GM12872 (cell line): ENCODE measurements at regions not wholly inside any gene's neighbourhood (a gene's known extent, or its start where the extent isn't known, plus 50 kb on each side); places are given as distances from the start of the nearest gene placed in this dataset.

Experiments used
- TF ChIP-seq, protein P1 (sequence below): IDR thresholded peaks from 3 replicates; pipeline ENCODE4 v1.5.1; 2011; ENCODE audit warnings: low read depth, mild to moderate bottlenecking, low read length, moderate library complexity; ENCODE audit not compliant: insufficient read depth

DNA sequence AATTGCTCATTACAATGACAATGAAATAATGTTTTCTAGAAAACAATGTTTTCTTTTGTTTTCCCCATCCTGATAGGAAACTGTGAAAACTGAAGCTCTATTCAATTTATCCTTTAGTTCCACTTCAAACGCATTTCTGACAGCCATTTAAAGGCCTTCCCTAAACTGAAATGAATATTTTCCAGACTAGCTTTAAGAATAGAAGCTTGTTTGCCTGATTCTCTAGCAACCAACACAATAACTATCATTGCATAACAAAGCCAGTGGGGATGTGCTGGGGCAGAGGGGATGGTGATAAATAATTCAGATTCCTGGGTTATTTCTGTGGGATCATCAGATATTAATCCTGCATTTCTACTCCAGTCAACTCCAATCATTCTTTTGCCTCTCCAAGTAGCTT is 427.1 kb downstream of the RND3 start:
- TF ChIP-seq, protein P1, sequence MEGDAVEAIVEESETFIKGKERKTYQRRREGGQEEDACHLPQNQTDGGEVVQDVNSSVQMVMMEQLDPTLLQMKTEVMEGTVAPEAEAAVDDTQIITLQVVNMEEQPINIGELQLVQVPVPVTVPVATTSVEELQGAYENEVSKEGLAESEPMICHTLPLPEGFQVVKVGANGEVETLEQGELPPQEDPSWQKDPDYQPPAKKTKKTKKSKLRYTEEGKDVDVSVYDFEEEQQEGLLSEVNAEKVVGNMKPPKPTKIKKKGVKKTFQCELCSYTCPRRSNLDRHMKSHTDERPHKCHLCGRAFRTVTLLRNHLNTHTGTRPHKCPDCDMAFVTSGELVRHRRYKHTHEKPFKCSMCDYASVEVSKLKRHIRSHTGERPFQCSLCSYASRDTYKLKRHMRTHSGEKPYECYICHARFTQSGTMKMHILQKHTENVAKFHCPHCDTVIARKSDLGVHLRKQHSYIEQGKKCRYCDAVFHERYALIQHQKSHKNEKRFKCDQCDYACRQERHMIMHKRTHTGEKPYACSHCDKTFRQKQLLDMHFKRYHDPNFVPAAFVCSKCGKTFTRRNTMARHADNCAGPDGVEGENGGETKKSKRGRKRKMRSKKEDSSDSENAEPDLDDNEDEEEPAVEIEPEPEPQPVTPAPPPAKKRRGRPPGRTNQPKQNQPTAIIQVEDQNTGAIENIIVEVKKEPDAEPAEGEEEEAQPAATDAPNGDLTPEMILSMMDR, result no peak

DNA sequence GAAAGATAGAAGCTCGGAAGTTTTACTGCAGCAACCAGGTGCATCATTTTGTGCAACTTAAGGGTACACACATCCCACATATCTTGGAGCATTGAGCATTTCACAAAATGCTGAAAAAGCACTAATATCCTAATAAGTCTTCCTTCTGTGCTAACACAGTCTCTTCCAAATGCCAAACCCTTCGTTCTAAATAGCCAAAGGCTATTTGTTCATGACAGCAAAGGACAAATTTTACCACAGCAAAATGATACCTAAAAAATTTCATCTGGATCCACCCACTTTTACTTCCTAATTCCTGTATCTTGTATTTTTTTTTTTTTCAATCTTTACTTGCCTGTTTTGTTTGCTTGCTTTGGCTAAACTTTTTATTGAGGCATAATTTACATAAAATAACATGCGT is 435.0 kb downstream of the RND3 start:
- TF ChIP-seq, protein P1, result no peak

DNA sequence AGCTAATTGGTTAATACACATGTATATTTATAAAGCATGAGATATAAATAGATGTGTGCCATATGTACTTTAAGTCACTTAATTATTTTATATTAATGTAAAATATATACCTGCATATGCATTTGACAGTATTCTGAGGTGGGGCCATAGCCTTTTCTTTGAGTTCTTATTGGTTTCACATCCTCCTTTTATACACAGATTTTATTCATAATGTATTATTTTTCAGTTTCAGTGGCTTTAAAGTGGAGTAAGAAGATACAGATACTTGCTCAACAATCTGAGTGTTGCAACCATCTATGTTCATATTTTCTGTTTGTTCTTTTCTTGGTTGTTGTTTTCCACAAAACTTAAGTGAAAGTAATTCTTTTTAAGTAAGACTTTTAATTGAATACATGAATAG is 436.5 kb downstream of the RND3 start:
- TF ChIP-seq, protein P1, result no peak

- TF ChIP-seq, protein P1, result no peak
Observed at GRCh38 chr2:150050036-150050435, 437.4 kb downstream of the RND3 start.

DNA sequence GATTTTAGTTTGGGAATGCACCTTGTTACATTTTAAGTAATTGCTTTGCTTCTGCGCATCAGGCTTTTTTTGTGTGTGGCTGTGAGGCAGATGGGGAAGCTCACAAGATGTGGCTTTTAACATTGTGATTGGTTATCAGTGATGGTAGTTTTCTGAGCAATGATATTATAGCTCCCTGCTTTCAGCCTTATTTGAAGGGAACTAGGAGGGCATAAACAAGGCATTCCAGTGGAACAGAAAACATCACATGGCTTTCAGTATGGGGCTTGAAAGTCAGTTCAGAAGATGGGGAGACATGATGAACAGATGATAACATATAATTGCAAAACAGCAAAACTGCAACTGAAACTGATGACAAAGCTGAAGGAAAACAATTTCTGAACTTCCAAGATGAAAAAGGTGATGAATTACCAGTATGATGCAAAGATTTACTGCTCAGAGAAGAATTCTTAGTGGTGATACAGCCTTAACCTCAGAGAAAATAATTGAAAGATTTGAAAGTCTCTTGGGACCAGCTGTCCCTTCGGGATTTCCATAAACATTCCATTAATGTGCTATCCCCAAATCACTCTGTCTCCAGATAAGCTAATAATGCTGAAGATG is 439.7 kb downstream of the RND3 start:
- TF ChIP-seq, protein P1, result no peak

DNA sequence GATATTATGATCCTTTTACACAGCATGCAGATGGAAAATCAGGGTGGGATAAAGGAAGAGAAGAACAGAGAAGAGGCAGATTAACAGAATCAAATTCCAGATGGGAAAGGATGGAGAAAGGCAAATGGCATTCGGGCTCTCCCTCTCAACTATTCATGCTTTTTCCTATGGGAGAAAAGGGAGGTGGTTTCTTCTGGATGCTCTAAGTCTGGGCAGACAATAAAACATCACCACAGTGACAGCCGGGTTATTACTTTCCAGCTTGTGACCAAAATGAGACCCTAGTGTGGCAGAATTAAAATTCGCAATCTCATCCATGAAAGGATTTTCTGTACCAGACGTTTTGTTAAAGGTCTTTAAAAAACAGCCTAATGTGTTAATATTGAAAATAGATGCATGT is 440.7 kb downstream of the RND3 start:
- TF ChIP-seq, protein P1, result no peak

DNA sequence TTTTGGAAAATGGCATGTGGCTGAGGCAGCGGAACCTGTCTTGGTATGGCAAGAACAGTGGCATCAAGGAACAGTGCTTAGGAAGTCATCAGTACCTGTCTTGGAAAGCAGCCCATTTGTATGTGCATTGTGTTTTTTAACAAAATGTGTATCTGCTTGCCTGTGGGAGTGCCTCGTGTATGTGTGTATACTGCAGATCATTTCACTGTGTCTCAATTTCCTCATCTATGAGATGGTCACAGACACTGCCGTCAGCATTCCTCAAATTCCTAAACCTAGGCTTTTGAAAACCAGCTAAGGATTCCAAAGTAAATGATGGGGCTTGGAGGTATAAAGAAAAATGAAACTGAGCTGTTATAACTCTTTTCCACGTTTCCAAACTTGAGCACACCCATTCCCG is 441.3 kb downstream of the RND3 start:
- TF ChIP-seq, protein P1, result no peak
